ENCODE measurements at regions not wholly inside any gene's neighbourhood (a gene's known extent, or its start where the extent isn't known, plus 50 kb on each side); places are given as distances from the start of the nearest gene placed in this dataset.
"Not testable (repeated sequence)": the region's sequence is repeated elsewhere in the genome, so short reads cannot be mapped to it uniquely, and the experiment has no call there.

DNA sequence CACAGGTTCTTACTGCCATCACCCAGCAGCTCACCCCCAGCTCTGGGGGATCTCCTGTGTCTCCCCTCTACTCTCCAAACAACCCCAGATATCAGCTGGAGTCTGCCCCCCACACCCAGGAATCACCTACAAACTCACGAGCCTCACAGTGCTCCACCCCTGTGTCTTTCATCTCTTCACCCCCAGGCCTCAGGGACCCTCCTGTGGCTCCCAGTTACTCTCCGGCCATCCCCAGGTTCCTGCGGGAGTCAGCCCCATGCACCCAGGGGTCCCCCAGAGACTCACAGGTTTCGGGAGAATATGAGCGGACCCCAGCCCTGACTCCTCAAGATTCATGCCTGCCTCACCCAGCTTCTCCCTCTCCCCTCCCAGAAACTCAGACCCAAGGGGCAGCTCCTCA lies 3709.1 kb upstream of the OR11H1 start:
- DNase-seq (ENCODE audit: low read depth in 1 of 2, low spot score in 2 of 2); H3K23me2 ChIP-seq (ENCODE audit: low read depth, low read length); H3K4me2 ChIP-seq (ENCODE audit: insufficient read depth in 1 of 2, low read depth in 2 of 2, low read length in 2 of 2); H3K9ac ChIP-seq (replicated peaks in 1 of 4; ENCODE audit: extremely low read depth in 1 of 4, low read depth in 3 of 4, low read length in 3 of 4); H2AK5ac ChIP-seq (ENCODE audit: low read depth, low read length); H2BK15ac ChIP-seq (ENCODE audit: low read length); H2AFZ ChIP-seq (ENCODE audit: low read length); CTCF ChIA-PET (ENCODE audit: partially characterized antibody); H3K4ac ChIP-seq (replicated peaks; ENCODE audit: insufficient read length, low read depth, low read length); H3K14ac ChIP-seq (ENCODE audit: insufficient read length); H3K79me1 ChIP-seq (ENCODE audit: low read depth, low read length); H2BK5ac ChIP-seq (ENCODE audit: low read depth, low read length); H4K20me1 ChIP-seq (replicated peaks in 1 of 2; ENCODE audit: control insufficient read depth in 1 of 2, insufficient read depth in 2 of 2, low read length in 2 of 2); H3K27me3 ChIP-seq (replicated peaks in 1 of 4; ENCODE audit: control insufficient read depth in 3 of 4, extremely low read depth in 1 of 4, insufficient read depth in 3 of 4, low read length in 3 of 4); H2BK12ac ChIP-seq (ENCODE audit: low read depth, low read length); H3K79me2 ChIP-seq (ENCODE audit: control insufficient read depth in 1 of 2, insufficient read depth in 2 of 2, low read length in 2 of 2); H3K18ac ChIP-seq (ENCODE audit: extremely low read depth, low read length); H3K36me3 ChIP-seq (ENCODE audit: control insufficient read depth in 2 of 4, insufficient read depth in 4 of 4, low read length in 3 of 4); FAIRE-seq; H4K91ac ChIP-seq (replicated peaks; ENCODE audit: insufficient read length, low read length); H2BK20ac ChIP-seq (ENCODE audit: low read length); H4K5ac ChIP-seq (ENCODE audit: insufficient read length, low read depth, low read length); H4K8ac ChIP-seq (ENCODE audit: extremely low read depth, insufficient read depth, low read length); H3K4me1 ChIP-seq (replicated peaks in 1 of 4; ENCODE audit: control insufficient read depth in 3 of 4, insufficient read depth in 4 of 4, low read length in 3 of 4); H3K56ac ChIP-seq (replicated peaks; ENCODE audit: insufficient read length, low read depth, low read length); POLR2A ChIA-PET (ENCODE audit: partially characterized antibody); H3K4me3 ChIP-seq (ENCODE audit: extremely low read depth in 1 of 4, insufficient read depth in 2 of 4, low read depth in 3 of 4, low read length in 4 of 4); H3K27ac ChIP-seq (ENCODE audit: low read depth, low read length); H3K23ac ChIP-seq (ENCODE audit: insufficient read length); H2BK120ac ChIP-seq (replicated peaks; ENCODE audit: low read depth, low read length): not testable (repeated sequence)
- WGBS, 2 experiments (ENCODE audit: extremely low coverage in 1 of 2, insufficient coverage in 1 of 2, insufficient read length in 1 of 2, insufficient replicate concordance in 2 of 2, low coverage in 1 of 2, low lambda C conversion rate in 2 of 2, missing lambda C conversion rate in 1 of 2) = 75% methylated on average over 5 of the region's 5 CpGs; no CpG with 5 or more reads in 1 of the 2 experiments
- peaks cover 0 to 53% of the 10 kb centered on the region in 2 experiments; a peak in 2 of 4 replicates for H3K9me3 ChIP-seq (ENCODE audit: insufficient read depth in 2 of 2, low read depth in 1 of 2, low read length in 1 of 2)

DNA sequence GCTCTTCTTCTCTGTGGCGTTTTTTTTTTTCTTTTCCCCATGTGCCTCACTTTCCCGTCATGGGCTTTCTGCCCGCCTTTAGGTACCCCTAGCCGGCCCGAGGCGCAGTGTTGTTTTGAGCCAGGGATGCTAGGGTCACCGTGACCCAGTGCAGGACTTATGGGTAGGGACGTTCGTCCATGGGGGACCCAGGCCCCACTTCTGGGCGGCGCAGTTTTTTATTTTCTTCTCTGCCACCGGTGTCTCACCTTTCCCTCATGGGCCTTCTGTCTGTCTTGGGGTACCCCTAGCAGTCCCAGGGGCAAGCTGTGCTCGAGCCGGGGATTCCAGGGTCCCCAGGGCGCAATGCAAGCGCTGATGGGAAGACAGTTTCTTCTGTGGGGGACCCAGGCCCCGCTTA lies 3705.7 kb upstream of the OR11H1 start:
- H3K23ac ChIP-seq (ENCODE audit: insufficient read length); H2BK20ac ChIP-seq (ENCODE audit: low read length); H3K56ac ChIP-seq (replicated peaks; ENCODE audit: insufficient read length, low read depth, low read length); POLR2A ChIA-PET (ENCODE audit: partially characterized antibody); H3K14ac ChIP-seq (ENCODE audit: insufficient read length); H3K79me1 ChIP-seq (ENCODE audit: low read depth, low read length); H2AFZ ChIP-seq (ENCODE audit: low read length); H2BK12ac ChIP-seq (ENCODE audit: low read depth, low read length); H3K18ac ChIP-seq (ENCODE audit: extremely low read depth, low read length); H4K8ac ChIP-seq (ENCODE audit: extremely low read depth, insufficient read depth, low read length); H3K79me2 ChIP-seq (ENCODE audit: control insufficient read depth in 1 of 2, insufficient read depth in 2 of 2, low read length in 2 of 2); H4K91ac ChIP-seq (replicated peaks; ENCODE audit: insufficient read length, low read length); FAIRE-seq; H3K4me3 ChIP-seq (ENCODE audit: extremely low read depth in 1 of 4, insufficient read depth in 2 of 4, low read depth in 3 of 4, low read length in 4 of 4); H3K4me1 ChIP-seq (replicated peaks in 1 of 4; ENCODE audit: control insufficient read depth in 3 of 4, insufficient read depth in 4 of 4, low read length in 3 of 4); H3K4me2 ChIP-seq (ENCODE audit: insufficient read depth in 1 of 2, low read depth in 2 of 2, low read length in 2 of 2); H2BK5ac ChIP-seq (ENCODE audit: low read depth, low read length); CTCF ChIA-PET (ENCODE audit: partially characterized antibody); H3K36me3 ChIP-seq (ENCODE audit: control insufficient read depth in 2 of 4, insufficient read depth in 4 of 4, low read length in 3 of 4); H3K27ac ChIP-seq (ENCODE audit: low read depth, low read length); H3K27me3 ChIP-seq (replicated peaks in 1 of 4; ENCODE audit: control insufficient read depth in 3 of 4, extremely low read depth in 1 of 4, insufficient read depth in 3 of 4, low read length in 3 of 4); H3K9ac ChIP-seq (replicated peaks in 1 of 4; ENCODE audit: extremely low read depth in 1 of 4, low read depth in 3 of 4, low read length in 3 of 4); H2AK5ac ChIP-seq (ENCODE audit: low read depth, low read length); DNase-seq (ENCODE audit: low read depth in 1 of 2, low spot score in 2 of 2); H2BK120ac ChIP-seq (replicated peaks; ENCODE audit: low read depth, low read length); H3K23me2 ChIP-seq (ENCODE audit: low read depth, low read length); H2BK15ac ChIP-seq (ENCODE audit: low read length); H4K5ac ChIP-seq (ENCODE audit: insufficient read length, low read depth, low read length); H4K20me1 ChIP-seq (replicated peaks in 1 of 2; ENCODE audit: control insufficient read depth in 1 of 2, insufficient read depth in 2 of 2, low read length in 2 of 2); H3K4ac ChIP-seq (replicated peaks; ENCODE audit: insufficient read length, low read depth, low read length): not testable (repeated sequence)
- peaks cover 0 to 56% of the 10 kb centered on the region in 2 experiments; a peak in 2 of 4 replicates for H3K9me3 ChIP-seq (ENCODE audit: insufficient read depth in 2 of 2, low read depth in 1 of 2, low read length in 1 of 2)
- WGBS, 2 experiments (ENCODE audit: extremely low coverage in 1 of 2, insufficient coverage in 1 of 2, insufficient read length in 1 of 2, insufficient replicate concordance in 2 of 2, low coverage in 1 of 2, low lambda C conversion rate in 2 of 2, missing lambda C conversion rate in 1 of 2) = 82% methylated on average over 8 of the region's 17 CpGs; no CpG with 5 or more reads in 1 of the 2 experiments
